ENCODE measurements at regions not wholly inside any gene's neighbourhood (a gene's known extent, or its start where the extent isn't known, plus 50 kb on each side); places are given as distances from the start of the nearest gene placed in this dataset.

- no peak for TF ChIP-seq CTCF (IDR thresholded peaks at IDR 0.05)
- FAIRE-seq (no peak), DNase-seq (no peak), ATAC-seq (no peak)
- Histone ChIP-seq H3K4me3 (no peak overlapping the region), H3K9me3 (no peaks in the 10 kb centered on the region), H3K27me3 (no peaks in the 10 kb centered on the region), H3K27ac (no peak overlapping the region), H3K36me3 (no peaks in the 10 kb centered on the region), H3K4me1 (no peaks in the 10 kb centered on the region)
- intact Hi-C loops (cut with DNase I): no loop called here
- 56 to 68% methylated on average over 1 of the region's 1 CpG for WGBS, 2 donors
Observed at GRCh38 chr9:74102702-74103101, 394.4 kb upstream of the RORB start.

- no peak for DNase-seq
- TF ChIP-seq CTCF (IDR thresholded peaks at IDR 0.05): no peak
- Histone ChIP-seq H3K27ac (no peak overlapping the region), H3K27me3 (no peaks in the 10 kb centered on the region), H3K4me3 (no peak overlapping the region), H3K9me3 (no peaks in the 10 kb centered on the region), H3K4me1 (no peaks in the 10 kb centered on the region), H3K36me3 (no peaks in the 10 kb centered on the region)
- intact Hi-C loops (cut with DNase I): no loop called here
- no peak for FAIRE-seq
- WGBS, 2 donors: 69 to 71% methylated on average over 1 of the region's 1 CpG
- ATAC-seq: no peak
Observed at GRCh38 chr9:74107692-74108091, 389.4 kb upstream of the RORB start.

- Histone ChIP-seq H3K9me3 (no peaks in the 10 kb centered on the region), H3K4me3 (no peak overlapping the region), H3K4me1 (no peaks in the 10 kb centered on the region), H3K27me3 (no peaks in the 10 kb centered on the region), H3K27ac (no peak overlapping the region), H3K36me3 (no peaks in the 10 kb centered on the region)
- FAIRE-seq (no peak), DNase-seq (no peak), ATAC-seq (no peak)
- intact Hi-C loops (cut with DNase I): no loop called here
- 65 to 74% methylated on average over 6 of the region's 6 CpGs for WGBS, 2 donors
- no peak for TF ChIP-seq CTCF (IDR thresholded peaks at IDR 0.05)
Observed at GRCh38 chr9:74115976-74116375, 381.2 kb upstream of the RORB start.

DNA sequence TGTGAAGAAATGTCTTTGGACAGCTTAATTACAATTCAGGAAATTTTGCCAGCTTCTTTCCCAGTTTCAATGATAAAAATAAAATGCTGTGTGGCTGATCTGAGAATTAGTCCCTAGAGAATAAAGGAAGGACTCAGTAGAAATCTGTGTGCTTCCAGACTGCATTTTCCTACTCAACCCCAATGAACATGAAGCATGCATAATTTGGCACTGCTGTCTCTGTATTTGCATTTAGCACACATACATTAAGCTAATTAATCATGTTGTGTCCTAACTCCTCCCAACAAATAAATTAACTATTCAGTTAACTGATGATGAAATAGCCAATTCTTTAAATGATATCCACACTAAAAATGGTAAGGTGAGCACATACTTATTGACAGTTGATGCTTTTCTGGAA is 380.0 kb upstream of the RORB start:
- Histone ChIP-seq H3K4me3 (no peak overlapping the region), H3K27ac (no peak overlapping the region), H3K4me1 (no peaks in the 10 kb centered on the region), H3K36me3 (no peaks in the 10 kb centered on the region), H3K27me3 (no peaks in the 10 kb centered on the region), H3K9me3 (no peaks in the 10 kb centered on the region)
- no peak for TF ChIP-seq CTCF (IDR thresholded peaks at IDR 0.05)
- no peak for ATAC-seq
- intact Hi-C loops (cut with DNase I): no loop called here
- no peak for FAIRE-seq
- no peak for DNase-seq

DNA sequence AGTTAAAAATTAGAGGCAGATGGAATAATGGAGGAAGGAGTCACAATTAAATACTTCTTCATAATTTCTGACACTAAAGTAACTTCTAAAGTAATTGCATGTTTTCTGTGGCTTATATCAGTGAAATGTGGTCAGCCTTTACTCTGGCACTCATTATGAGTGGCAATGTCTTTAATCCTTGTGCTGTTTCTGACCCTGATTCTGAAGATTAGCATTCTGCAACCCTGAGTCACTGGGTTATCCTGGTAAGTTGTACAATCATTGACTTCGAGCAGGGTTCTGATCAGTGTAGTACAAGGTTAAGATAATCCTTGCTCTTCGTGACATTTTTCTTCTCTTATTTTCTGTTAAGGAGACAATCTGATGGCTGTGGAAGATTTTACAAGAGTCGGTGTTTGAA is 379.4 kb upstream of the RORB start:
- no peak for ATAC-seq
- no peaks in the 10 kb centered on the region for H3K4me1 ChIP-seq
- no peak for FAIRE-seq
- DNase-seq: no peak
- 50 to 68% methylated on average over 3 of the region's 3 CpGs for WGBS, 2 donors
- intact Hi-C loops (cut with DNase I): no loop called here
- H3K36me3 ChIP-seq: no peaks in the 10 kb centered on the region
- no peak for TF ChIP-seq CTCF (IDR thresholded peaks at IDR 0.05)
- no peaks in the 10 kb centered on the region for H3K27me3 ChIP-seq
- H3K27ac ChIP-seq: no peak overlapping the region
- H3K9me3 ChIP-seq: no peaks in the 10 kb centered on the region
- no peak overlapping the region for H3K4me3 ChIP-seq
